Panc1 (cell line): ENCODE measurements at regions not wholly inside any gene's neighbourhood (a gene's known extent, or its start where the extent isn't known, plus 50 kb on each side); places are given as distances from the start of the nearest gene placed in this dataset.

Experiments
- ATAC-seq: fragments of 200-7000 bp; cut with Tn5 transposase; 2 replicates; pipeline ENCODE4 v1.9.1; 2020; ENCODE audit warnings: mild to moderate bottlenecking, moderate library complexity
- BruUV-seq: library from RNA; stranded (reverse); fragments of 400-500 nt; replicated peaks from 2 replicates; lab custom pipeline; 2021; lab: Mats Ljungman, UMichigan
- CTCF ChIA-PET: fragments of 300-600 bp; sonication (Branson Sonifier 250); formaldehyde crosslinking; loops from one replicate; lab custom pipeline; 2022; ENCODE audit warnings: antibody characterized with exemption; lab: Charles Lee
- POLR2A ChIA-PET: fragments of 300-600 bp; sonication (Branson Sonifier 250); formaldehyde crosslinking; loops from one replicate; lab custom pipeline; 2022; ENCODE audit warnings: antibody characterized with exemption; lab: Charles Lee
- DNase-seq: peaks from one replicate; pipeline ENCODE4 v3.0.0-alpha.2; 2010; ENCODE audit warnings: low read depth, low spot score
- H3K27ac ChIP-seq: 2 replicates; pipeline ENCODE4 v1.5.1; 2011; ENCODE audit warnings: mild to moderate bottlenecking, low read length, inconsistent platforms
- H3K27me3 ChIP-seq: fragments of 200-500 bp; sonication (Bioruptor generic); 2 replicates; pipeline ENCODE4 v1.6.0; 2014; ENCODE audit warnings: low read length, inconsistent platforms; ENCODE audit not compliant: control insufficient read depth, insufficient read depth
- H3K36me3 ChIP-seq: fragments of 200-500 bp; sonication (Bioruptor generic); 2 replicates; pipeline ENCODE4 v1.5.1; 2014; ENCODE audit warnings: inconsistent platforms, mild to moderate bottlenecking, low read length, moderate library complexity; ENCODE audit not compliant: control insufficient read depth, insufficient read depth
- H3K4me1 ChIP-seq: 2 replicates; pipeline ENCODE4 v1.5.1; 2011; ENCODE audit warnings: inconsistent platforms, mild to moderate bottlenecking, low read length, moderate library complexity; ENCODE audit not compliant: control insufficient read depth, insufficient read depth
- H3K4me3 ChIP-seq, 2 experiments: 2 replicates each; pipeline ENCODE4 v1.5.1; 2011 to 2012; ENCODE audit warnings: low read depth in 2 of 2, low read length in 2 of 2, mild to moderate bottlenecking in 2 of 2, inconsistent platforms in 1 of 2, moderate library complexity in 1 of 2
- H3K9me3 ChIP-seq: fragments of 200-500 bp; sonication (Bioruptor generic); 2 replicates; pipeline ENCODE4 v1.5.1; 2014; ENCODE audit warnings: low read depth, mild to moderate bottlenecking, inconsistent platforms, low read length, moderate library complexity; ENCODE audit not compliant: control insufficient read depth, insufficient read depth
- CTCF ChIP-seq: fragments of 450-650 bp; IDR thresholded peaks from 2 replicates; pipeline ENCODE4 v1.5.1; 2017; ENCODE audit warnings: mild to moderate bottlenecking
- POLR2AphosphoS5 ChIP-seq: IDR thresholded peaks from 2 replicates; pipeline ENCODE4 v1.6.1; 2012; ENCODE audit warnings: mild to moderate bottlenecking, low read depth, low read length, moderate library complexity
- REST ChIP-seq, 2 experiments: IDR thresholded peaks; 2 replicates each; pipeline ENCODE4 v1.6.1; 2011 to 2012; ENCODE audit warnings: low read depth in 2 of 2, control low read depth in 1 of 2, low read length in 1 of 2, mild to moderate bottlenecking in 1 of 2, moderate library complexity in 1 of 2; ENCODE audit not compliant: insufficient read depth in 1 of 2
- SIN3A ChIP-seq: IDR thresholded peaks from 2 replicates; pipeline ENCODE4 v1.6.1; 2012; ENCODE audit warnings: low read depth, mild to moderate bottlenecking, low read length, moderate library complexity, borderline replicate concordance; ENCODE audit not compliant: insufficient read depth
- TCF7L2 ChIP-seq: IDR thresholded peaks from 2 replicates; pipeline ENCODE4 v1.6.1; 2011; ENCODE audit warnings: mild to moderate bottlenecking, low read depth, low read length, inconsistent platforms
- in situ Hi-C: cut with HindIII; loops from 2 replicates; pipeline ENCODE4 v1.10.0; 2016; ENCODE audit warnings: low sequenced_read_pairs, low pct_unique_long_range_greater_than_20kb
- intact Hi-C: fragments of 100-400 bp; cut with micrococcal nuclease; formaldehyde crosslinking; loops from one replicate; pipeline ENCODE4 v1.10.0; 2022; ENCODE audit not compliant: unreplicated experiment

- Histone ChIP-seq H3K27me3 (no peaks in the 10 kb centered on the region), H3K27ac (no peak overlapping the region), H3K36me3 (no peaks in the 10 kb centered on the region), H3K4me3 (no peak overlapping the region), H3K4me1 (no peaks in the 10 kb centered on the region), H3K9me3 (no peaks in the 10 kb centered on the region)
- ATAC-seq (no peak), DNase-seq (no peak)
- intact Hi-C loops (no loop called here), in situ Hi-C loops (no loop called here)
- ChIA-PET CTCF (no interaction called here), POLR2A (no interaction called here)
- TF ChIP-seq POLR2AphosphoS5 = no peak
- no peak for TF ChIP-seq SIN3A
- TF ChIP-seq CTCF = no peak
- TF ChIP-seq REST (IDR thresholded peaks at IDR 0.05; ENCODE audit: insufficient read depth in 1 of 2, low read depth in 2 of 2, low read length in 1 of 2) = no peak
- no peak for TF ChIP-seq TCF7L2
- BruUV-seq = no TSS peak
These were observed 132.3 kb upstream of the SMARCA2 start for GRCh38 chr9:1882711-1883403.

- H3K9me3 ChIP-seq = no peaks in the 10 kb centered on the region
- H3K27me3 ChIP-seq = no peaks in the 10 kb centered on the region
- no peak overlapping the region for H3K27ac ChIP-seq
- BruUV-seq = no TSS peak
- intact Hi-C loops (no loop called here), in situ Hi-C loops (no loop called here)
- DNase-seq = no peak
- no peaks in the 10 kb centered on the region for H3K36me3 ChIP-seq
- H3K4me3 ChIP-seq = no peak overlapping the region
- TF ChIP-seq POLR2AphosphoS5 = no peak
- TF ChIP-seq CTCF = no peak
- TF ChIP-seq REST (IDR thresholded peaks at IDR 0.05; ENCODE audit: insufficient read depth in 1 of 2, low read depth in 2 of 2, low read length in 1 of 2) = no peak
- no peak for TF ChIP-seq SIN3A
- TF ChIP-seq TCF7L2 = no peak
- POLR2A ChIA-PET = no interaction called here
- CTCF ChIA-PET = no interaction called here
- no peaks in the 10 kb centered on the region for H3K4me1 ChIP-seq
- ATAC-seq = no peak
These were observed 124.9 kb upstream of the SMARCA2 start for GRCh38 chr9:1890201-1890600.
